ENCODE measurements at regions not wholly inside any gene's neighbourhood (a gene's known extent, or its start where the extent isn't known, plus 50 kb on each side); places are given as distances from the start of the nearest gene placed in this dataset.

- TF ChIP-seq, protein P1, sequence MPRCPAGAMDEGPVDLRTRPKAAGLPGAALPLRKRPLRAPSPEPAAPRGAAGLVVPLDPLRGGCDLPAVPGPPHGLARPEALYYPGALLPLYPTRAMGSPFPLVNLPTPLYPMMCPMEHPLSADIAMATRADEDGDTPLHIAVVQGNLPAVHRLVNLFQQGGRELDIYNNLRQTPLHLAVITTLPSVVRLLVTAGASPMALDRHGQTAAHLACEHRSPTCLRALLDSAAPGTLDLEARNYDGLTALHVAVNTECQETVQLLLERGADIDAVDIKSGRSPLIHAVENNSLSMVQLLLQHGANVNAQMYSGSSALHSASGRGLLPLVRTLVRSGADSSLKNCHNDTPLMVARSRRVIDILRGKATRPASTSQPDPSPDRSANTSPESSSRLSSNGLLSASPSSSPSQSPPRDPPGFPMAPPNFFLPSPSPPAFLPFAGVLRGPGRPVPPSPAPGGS (IDR thresholded peaks at IDR 0.05): no peak
Measured at GRCh38 chr2:8573942-8574195, 108.0 kb upstream of the ID2 start (continued).

DNA sequence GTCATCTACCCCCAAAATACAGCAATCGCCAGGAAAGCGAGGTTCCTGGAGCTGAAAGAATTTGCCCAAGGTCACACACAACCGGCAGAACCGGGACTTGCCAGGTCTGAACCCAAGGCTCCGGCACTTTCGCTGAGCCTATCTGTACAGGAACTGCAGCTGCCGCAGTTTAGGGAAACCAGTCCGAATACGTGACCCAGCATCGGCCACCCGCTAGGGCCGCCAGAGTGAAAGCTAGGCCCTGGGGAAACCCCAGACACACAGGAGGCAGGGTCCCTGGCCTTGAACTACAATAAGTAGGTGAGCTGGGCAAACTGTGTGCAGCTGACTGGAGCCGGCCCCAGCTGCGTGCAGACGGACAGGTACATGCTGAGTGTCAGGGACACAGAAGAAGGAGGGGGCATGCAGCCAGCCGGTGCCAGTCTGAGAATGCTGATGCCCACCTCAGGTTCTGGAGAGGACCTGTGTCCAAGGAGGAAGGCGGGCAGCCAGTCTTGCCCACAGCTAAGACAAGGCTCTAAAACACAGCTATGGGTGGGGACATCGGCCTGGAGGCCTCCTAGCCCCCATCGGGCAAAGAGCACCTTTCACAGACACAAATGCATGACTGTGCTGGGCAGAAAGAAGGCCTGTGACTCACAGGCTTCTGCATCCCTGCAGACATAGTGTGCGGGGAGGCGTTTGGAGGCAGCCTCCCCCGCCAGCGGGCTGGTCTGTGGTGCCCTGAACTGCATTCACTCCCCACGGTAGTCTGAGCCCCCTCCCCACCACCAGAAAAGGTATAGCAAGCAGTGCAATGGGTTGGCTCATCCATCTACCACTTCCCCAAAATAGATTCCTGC lies 107.4 kb upstream of the ID2 start:
- DNase-seq (ENCODE audit: low read depth in 1 of 2, low spot score in 1 of 2) (no peak), FAIRE-seq (no peak), ATAC-seq (peak in 1 of 2 experiments; percentile 62; a peak in 3 of 6 replicates)
- peak overlapping the region in 1 of 2 experiments; percentile 45; a peak in 2 of 6 replicates for H3K27ac ChIP-seq
- CTCF ChIA-PET: interaction anchor here (1.5 to 2.4 kb wide), 3 partner anchors 10 to 21 kb away, joined by 3 to 7 read pairs (median 4); no protein-coding TSS in a partner anchor
- WGBS (ENCODE audit: missing lambda C conversion rate): 74% methylated on average over 17 of the region's 24 CpGs
- 0 out of 3 replicates have a peak overlapping the region, but pooled peaks have one; percentile 11 for H3K4me2 ChIP-seq
- H3K4me1 ChIP-seq: peaks cover 23% of the 10 kb centered on the region
- no peaks in the 10 kb centered on the region for H3K9me3 ChIP-seq
- no peak overlapping the region for H3K4me3 ChIP-seq
- no peak for TF ChIP-seq HOXB5 (CRISPR knock-in tag; IDR thresholded peaks at IDR 0.05)
- TF ChIP-seq HOXB13 (CRISPR knock-in tag; IDR thresholded peaks at IDR 0.05; ENCODE audit: low read depth): no peak
- no peak for TF ChIP-seq NPAS2 (CRISPR knock-in tag; IDR thresholded peaks at IDR 0.05; ENCODE audit: borderline replicate concordance)
- POLR2A ChIA-PET: interaction anchor here (1.0 kb wide), 1 partner anchor 108 kb away, joined by 3 read pairs; no protein-coding TSS in a partner anchor

- 80% methylated on average over 24 of the region's 24 CpGs for WGBS (ENCODE audit: missing lambda C conversion rate)
- ATAC-seq: peak in 1 of 2 experiments; percentile 16; a peak in 3 of 6 replicates
- no peak for FAIRE-seq
- peak overlapping the region in 1 of 2 experiments; percentile 45; a peak in 1 of 6 replicates for H3K27ac ChIP-seq
- H3K4me3 ChIP-seq: no peak overlapping the region
- H3K4me1 ChIP-seq: peaks cover 23% of the 10 kb centered on the region
- DNase-seq (ENCODE audit: low read depth in 1 of 2, low spot score in 1 of 2): no peak
- ChIA-PET CTCF (interaction anchor here (1.0 to 2.4 kb wide), 4 partner anchors 9 to 22 kb away, joined by 3 to 7 read pairs (median 4); no protein-coding TSS in a partner anchor), POLR2A (no interaction called here)
- TF ChIP-seq, protein P2, sequence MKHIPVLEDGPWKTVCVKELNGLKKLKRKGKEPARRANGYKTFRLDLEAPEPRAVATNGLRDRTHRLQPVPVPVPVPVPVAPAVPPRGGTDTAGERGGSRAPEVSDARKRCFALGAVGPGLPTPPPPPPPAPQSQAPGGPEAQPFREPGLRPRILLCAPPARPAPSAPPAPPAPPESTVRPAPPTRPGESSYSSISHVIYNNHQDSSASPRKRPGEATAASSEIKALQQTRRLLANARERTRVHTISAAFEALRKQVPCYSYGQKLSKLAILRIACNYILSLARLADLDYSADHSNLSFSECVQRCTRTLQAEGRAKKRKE (CRISPR knock-in tag; IDR thresholded peaks at IDR 0.05; ENCODE audit: low read depth): no peak
- TF ChIP-seq EP300 (IDR thresholded peaks at IDR 0.05): no peak
- TF ChIP-seq NR3C1 (IDR thresholded peaks at IDR 0.05): no peak
- TF ChIP-seq RARB (CRISPR knock-in tag; IDR thresholded peaks at IDR 0.05): no peak
- TF ChIP-seq FOXS1 (CRISPR knock-in tag; IDR thresholded peaks at IDR 0.05): no peak
- TF ChIP-seq, protein P3, sequence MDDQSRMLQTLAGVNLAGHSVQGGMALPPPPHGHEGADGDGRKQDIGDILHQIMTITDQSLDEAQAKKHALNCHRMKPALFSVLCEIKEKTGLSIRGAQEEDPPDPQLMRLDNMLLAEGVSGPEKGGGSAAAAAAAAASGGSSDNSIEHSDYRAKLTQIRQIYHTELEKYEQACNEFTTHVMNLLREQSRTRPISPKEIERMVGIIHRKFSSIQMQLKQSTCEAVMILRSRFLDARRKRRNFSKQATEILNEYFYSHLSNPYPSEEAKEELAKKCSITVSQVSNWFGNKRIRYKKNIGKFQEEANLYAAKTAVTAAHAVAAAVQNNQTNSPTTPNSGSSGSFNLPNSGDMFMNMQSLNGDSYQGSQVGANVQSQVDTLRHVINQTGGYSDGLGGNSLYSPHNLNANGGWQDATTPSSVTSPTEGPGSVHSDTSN (IDR thresholded peaks at IDR 0.05): no peak
- no peak for TF ChIP-seq NFE2L2 (conservative IDR thresholded peaks at IDR 0.05; ENCODE audit: low read length)
- no peak for TF ChIP-seq NPAS2 (CRISPR knock-in tag; IDR thresholded peaks at IDR 0.05; ENCODE audit: borderline replicate concordance)
- TF ChIP-seq USF2 (IDR thresholded peaks at IDR 0.05): no peak
- no peak for TF ChIP-seq HDAC2 (IDR thresholded peaks at IDR 0.05)
- no peak for TF ChIP-seq TFCP2L1 (CRISPR knock-in tag; IDR thresholded peaks at IDR 0.05)
- no peak for TF ChIP-seq CEBPB (IDR thresholded peaks at IDR 0.05)
- 0 out of 3 replicates have a peak overlapping the region, but pooled peaks have one; percentile 11 for H3K4me2 ChIP-seq
- H3K9me3 ChIP-seq: no peaks in the 10 kb centered on the region
Measured at GRCh38 chr2:8575038-8575833, 106.6 kb upstream of the ID2 start.
